HEK293 (cell line): ENCODE measurements at regions not wholly inside any gene's neighbourhood (a gene's known extent, or its start where the extent isn't known, plus 50 kb on each side); places are given as distances from the start of the nearest gene placed in this dataset.
A peak's percentile ranks its signal among the peaks of the same experiment; 100 is the strongest.

Experiments used
- CTCF ChIA-PET: fragments of 350-600 bp; formaldehyde crosslinking; extraction: SDS; loops from one replicate; lab custom pipeline; 2021; ENCODE audit warnings: antibody characterized with exemption; lab: Yijun Ruan, JAX
- POLR2A ChIA-PET: fragments of 300-600 bp; formaldehyde crosslinking; extraction: SDS; loops from one replicate; lab custom pipeline; 2020; ENCODE audit warnings: antibody characterized with exemption, inconsistent platforms; lab: Yijun Ruan, JAX
- H3K27ac ChIP-seq: fragments of 200-500 bp; sonication (Bioruptor generic); 2 replicates; pipeline ENCODE4 v1.5.1; 2014; ENCODE audit warnings: low read depth, low read length, control low read depth, inconsistent platforms; ENCODE audit errors: extremely low read depth
- H3K36me3 ChIP-seq, 2 experiments: fragments of 200-500 bp in 1 of 2; sonication (Bioruptor generic) in 1 of 2; 1 replicate in 1 of 2; 2 replicates in 1 of 2; pipeline ENCODE4 v1.5.1; 2014 to 2017; ENCODE audit warnings: inconsistent platforms in 2 of 2, low read length in 2 of 2; ENCODE audit not compliant: control insufficient read depth in 2 of 2, insufficient read depth in 1 of 2
- H3K4me1 ChIP-seq: fragments of 200-500 bp; sonication (Bioruptor generic); 2 replicates; pipeline ENCODE4 v1.5.1; 2014; ENCODE audit warnings: mild to moderate bottlenecking, low read length, inconsistent platforms; ENCODE audit not compliant: control insufficient read depth, insufficient read depth
- H3K4me3 ChIP-seq: 2 replicates; pipeline ENCODE4 v1.5.1; 2011; ENCODE audit warnings: low read depth, mild to moderate bottlenecking, control low read depth, low read length, moderate library complexity
- H3K9me3 ChIP-seq: fragments of 200-500 bp; sonication (Bioruptor generic); 2 replicates; pipeline ENCODE4 v1.5.1; 2014; ENCODE audit warnings: low read depth, low read length, inconsistent platforms; ENCODE audit not compliant: control insufficient read depth, insufficient read depth
- AEBP2 ChIP-seq: fragments of 450-650 bp; formaldehyde crosslinking; IDR thresholded peaks from 2 replicates; pipeline ENCODE4 v1.5.1; 2016; ENCODE audit warnings: missing biosample characterization, missing genetic modification characterization, borderline replicate concordance
- CTCF ChIP-seq: fragments of 450-650 bp; formaldehyde crosslinking; IDR thresholded peaks from 2 replicates; pipeline ENCODE4 v1.5.1; 2016; ENCODE audit warnings: missing biosample characterization, missing genetic modification characterization
- FEZF1 ChIP-seq: fragments of 450-650 bp; formaldehyde crosslinking; IDR thresholded peaks from 2 replicates; pipeline ENCODE4 v1.5.1; 2016; ENCODE audit warnings: missing biosample characterization, missing genetic modification characterization
- PRDM1 ChIP-seq: fragments of 450-650 bp; formaldehyde crosslinking; IDR thresholded peaks from 2 replicates; pipeline ENCODE4; 2016; ENCODE audit warnings: missing biosample characterization, missing genetic modification characterization
- RBAK ChIP-seq: fragments of 450-650 bp; formaldehyde crosslinking; IDR thresholded peaks from 2 replicates; pipeline ENCODE4 v1.5.1; 2016; ENCODE audit warnings: missing biosample characterization, missing genetic modification characterization
- SCRT2 ChIP-seq: fragments of 450-650 bp; formaldehyde crosslinking; IDR thresholded peaks from 2 replicates; pipeline ENCODE4 v1.5.1; 2016; ENCODE audit warnings: missing biosample characterization, missing genetic modification characterization
- SP3 ChIP-seq: fragments of 450-650 bp; formaldehyde crosslinking; IDR thresholded peaks from 2 replicates; pipeline ENCODE4 v1.5.1; 2016; ENCODE audit warnings: missing biosample characterization, missing genetic modification characterization
- TCF7L2 ChIP-seq: IDR thresholded peaks from 2 replicates; pipeline ENCODE4 v1.6.1; 2011; ENCODE audit warnings: low read depth, mild to moderate bottlenecking, inconsistent platforms, low read length, moderate library complexity, borderline replicate concordance
- TRIM28 ChIP-seq: IDR thresholded peaks from 2 replicates; pipeline ENCODE4 v1.6.1; 2011; ENCODE audit warnings: low read length, control low read depth, borderline replicate concordance
- YY1 ChIP-seq: fragments of 450-650 bp; formaldehyde crosslinking; IDR thresholded peaks from 2 replicates; pipeline ENCODE4 v1.5.1; 2018; ENCODE audit warnings: missing biosample characterization, missing genetic modification characterization
- ZBTB7A ChIP-seq: fragments of 450-650 bp; formaldehyde crosslinking; IDR thresholded peaks from 2 replicates; pipeline ENCODE4 v1.5.1; 2016; ENCODE audit warnings: low read depth, missing biosample characterization, missing genetic modification characterization
- ZBTB8A ChIP-seq: fragments of 450-650 bp; formaldehyde crosslinking; IDR thresholded peaks from 2 replicates; pipeline ENCODE4 v1.5.1; 2016; ENCODE audit warnings: missing biosample characterization, missing genetic modification characterization
- ZFHX2 ChIP-seq: fragments of 450-650 bp; formaldehyde crosslinking; conservative IDR thresholded peaks from 2 replicates; pipeline ENCODE4 v1.5.1; 2016; ENCODE audit warnings: missing biosample characterization, missing genetic modification characterization
- ZNF10 ChIP-seq: fragments of 450-650 bp; formaldehyde crosslinking; IDR thresholded peaks from 2 replicates; pipeline ENCODE4 v1.5.1; 2017; ENCODE audit warnings: missing biosample characterization, missing genetic modification characterization
- ZNF114 ChIP-seq: fragments of 450-650 bp; formaldehyde crosslinking; IDR thresholded peaks from 2 replicates; pipeline ENCODE4 v1.5.0; 2017; ENCODE audit warnings: missing biosample characterization, missing genetic modification characterization
- ZNF223 ChIP-seq: fragments of 450-650 bp; formaldehyde crosslinking; IDR thresholded peaks from 2 replicates; pipeline ENCODE4 v1.5.1; 2016; ENCODE audit warnings: missing biosample characterization, missing genetic modification characterization
- ZNF24 ChIP-seq: fragments of 450-650 bp; formaldehyde crosslinking; IDR thresholded peaks from 2 replicates; pipeline ENCODE4 v1.5.1; 2016; ENCODE audit warnings: missing biosample characterization, missing genetic modification characterization
- ZNF248 ChIP-seq: fragments of 450-650 bp; formaldehyde crosslinking; IDR thresholded peaks from 2 replicates; pipeline ENCODE4 v1.5.1; 2017; ENCODE audit warnings: missing biosample characterization, missing genetic modification characterization
- ZNF266 ChIP-seq: fragments of 450-650 bp; formaldehyde crosslinking; IDR thresholded peaks from 2 replicates; pipeline ENCODE4 v1.5.1; 2016; ENCODE audit warnings: missing biosample characterization, missing genetic modification characterization, low read depth
- ZNF292 ChIP-seq: fragments of 450-650 bp; formaldehyde crosslinking; IDR thresholded peaks from 2 replicates; pipeline ENCODE4 v1.5.1; 2016; ENCODE audit warnings: low read depth, missing biosample characterization, missing genetic modification characterization, borderline replicate concordance
- ZNF324 ChIP-seq: fragments of 450-650 bp; formaldehyde crosslinking; IDR thresholded peaks from 2 replicates; pipeline ENCODE4 v1.5.1; 2016; ENCODE audit warnings: missing biosample characterization, missing genetic modification characterization
- ZNF404 ChIP-seq: fragments of 450-650 bp; formaldehyde crosslinking; IDR thresholded peaks from 2 replicates; pipeline ENCODE4 v1.5.1; 2017; ENCODE audit warnings: missing biosample characterization, missing genetic modification characterization
- ZNF449 ChIP-seq: fragments of 450-650 bp; formaldehyde crosslinking; IDR thresholded peaks from 2 replicates; pipeline ENCODE4 v1.5.1; 2017; ENCODE audit warnings: missing biosample characterization, mild to moderate bottlenecking, missing genetic modification characterization, moderate library complexity
- ZNF48 ChIP-seq: fragments of 450-650 bp; formaldehyde crosslinking; IDR thresholded peaks from 2 replicates; pipeline ENCODE4 v1.5.1; 2016; ENCODE audit warnings: missing biosample characterization, missing genetic modification characterization
- ZNF555 ChIP-seq: fragments of 450-650 bp; formaldehyde crosslinking; conservative IDR thresholded peaks from 2 replicates; pipeline ENCODE4 v1.5.1; 2017; ENCODE audit warnings: missing biosample characterization, mild to moderate bottlenecking, missing genetic modification characterization, inconsistent platforms
- ZNF621 ChIP-seq: fragments of 450-650 bp; formaldehyde crosslinking; IDR thresholded peaks from 2 replicates; pipeline ENCODE4 v1.5.1; 2017; ENCODE audit warnings: missing biosample characterization, missing genetic modification characterization
- ZNF654 ChIP-seq: fragments of 450-650 bp; formaldehyde crosslinking; IDR thresholded peaks from 2 replicates; pipeline ENCODE4 v1.5.1; 2016; ENCODE audit warnings: low read depth, missing biosample characterization, missing genetic modification characterization
- ZNF660 ChIP-seq: fragments of 450-650 bp; IDR thresholded peaks from 2 replicates; pipeline ENCODE4 v1.5.1; 2018; ENCODE audit warnings: missing biosample characterization, mild to moderate bottlenecking, missing genetic modification characterization
- ZNF692 ChIP-seq: fragments of 450-650 bp; formaldehyde crosslinking; IDR thresholded peaks from 2 replicates; pipeline ENCODE4 v1.5.1; 2016; ENCODE audit warnings: missing biosample characterization, missing genetic modification characterization
- ZNF707 ChIP-seq: fragments of 450-650 bp; formaldehyde crosslinking; IDR thresholded peaks from 2 replicates; pipeline ENCODE4 v1.5.1; 2016; ENCODE audit warnings: missing biosample characterization, missing genetic modification characterization
- ZNF843 ChIP-seq: fragments of 450-650 bp; formaldehyde crosslinking; IDR thresholded peaks from 2 replicates; pipeline ENCODE4 v1.5.1; 2016; ENCODE audit warnings: missing biosample characterization, missing genetic modification characterization
- ZXDB ChIP-seq: fragments of 450-650 bp; formaldehyde crosslinking; IDR thresholded peaks from 2 replicates; pipeline ENCODE4 v1.5.1; 2016; ENCODE audit warnings: missing biosample characterization, missing genetic modification characterization

GRCh38 chr21:28516991-28517592, 475.6 kb downstream of the LTN1 start:
- H3K27ac ChIP-seq = no peak overlapping the region
- no peaks in the 10 kb centered on the region for H3K4me1 ChIP-seq
- no peaks in the 10 kb centered on the region for H3K9me3 ChIP-seq
- ChIA-PET CTCF (interaction anchor here (0.6 to 3.3 kb wide), 21 partner anchors 9 to 572 kb away, joined by 3 to 43 read pairs (median 5); no protein-coding TSS in a partner anchor), POLR2A (no interaction called here)
- no peak overlapping the region for H3K4me3 ChIP-seq
- TF ChIP-seq ZBTB8A (tag by site-specific recombination) (no peak), ZNF707 (tag by site-specific recombination) (no peak), ZNF223 (tag by site-specific recombination) (no peak), AEBP2 (no peak), ZNF248 (tag by site-specific recombination) (no peak), ZNF266 (tag by site-specific recombination) (no peak), ZNF404 (no peak), ZBTB7A (tag by site-specific recombination) (no peak), ZFHX2 (tag by site-specific recombination) (no peak), CTCF (tag by site-specific recombination) (peak; percentile 55; the same call in 1 of the 2 replicates), ZNF48 (tag by site-specific recombination) (no peak), SCRT2 (no peak), ZNF324 (tag by site-specific recombination) (no peak), FEZF1 (tag by site-specific recombination) (no peak), ZNF692 (tag by site-specific recombination) (no peak), SP3 (tag by site-specific recombination) (no peak), ZNF114 (tag by site-specific recombination) (no peak), TRIM28 (peak; percentile 49; the same call in 1 of the 2 replicates), ZNF24 (tag by site-specific recombination) (no peak), ZNF843 (tag by site-specific recombination) (no peak), TCF7L2 (peak; percentile 80; the same call in 1 of the 2 replicates), PRDM1 (tag by site-specific recombination) (peak; percentile 77), ZNF654 (tag by site-specific recombination) (peak; percentile 44), YY1 (tag by site-specific recombination) (no peak), ZNF555 (tag by site-specific recombination) (no peak), RBAK (tag by site-specific recombination) (no peak), ZNF449 (tag by site-specific recombination) (no peak), ZNF660 (tag by site-specific recombination) (no peak), ZNF292 (tag by site-specific recombination) (no peak), ZNF621 (no peak), ZXDB (no peak), ZNF10 (no peak)
- no peaks in the 10 kb centered on the region for H3K36me3 ChIP-seq
